ENCODE measurements at regions not wholly inside any gene's neighbourhood (a gene's known extent, or its start where the extent isn't known, plus 50 kb on each side); places are given as distances from the start of the nearest gene placed in this dataset.

GRCh38 chr10:78516756-78517155 lies 483.1 kb downstream of the RPS24 start:
- no peak for DNase-seq (ENCODE audit: low read depth)

DNA sequence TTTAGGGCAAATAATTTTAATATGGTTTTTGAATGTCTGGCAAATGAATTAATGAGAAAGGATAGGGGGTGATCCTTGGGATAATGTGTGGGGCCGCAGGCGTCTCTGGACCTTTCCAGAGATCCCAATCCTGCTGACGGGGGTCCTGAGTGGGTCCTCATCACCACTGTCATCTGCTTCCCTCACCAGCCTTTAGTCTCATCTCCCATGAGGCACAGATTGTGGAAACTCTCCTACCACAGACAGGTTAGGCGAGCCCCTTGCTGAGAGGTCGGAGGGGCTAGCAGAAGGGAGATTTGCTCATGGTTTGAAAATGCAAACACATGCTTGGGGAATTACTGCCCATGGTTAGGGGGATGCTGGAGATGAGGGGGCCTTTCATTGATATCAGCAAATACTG lies 484.6 kb downstream of the RPS24 start:
- no peak for DNase-seq (ENCODE audit: low read depth)

GRCh38 chr10:78520737-78521430 lies 487.2 kb downstream of the RPS24 start:
- DNase-seq (ENCODE audit: low read depth) = peak; percentile 67

DNA sequence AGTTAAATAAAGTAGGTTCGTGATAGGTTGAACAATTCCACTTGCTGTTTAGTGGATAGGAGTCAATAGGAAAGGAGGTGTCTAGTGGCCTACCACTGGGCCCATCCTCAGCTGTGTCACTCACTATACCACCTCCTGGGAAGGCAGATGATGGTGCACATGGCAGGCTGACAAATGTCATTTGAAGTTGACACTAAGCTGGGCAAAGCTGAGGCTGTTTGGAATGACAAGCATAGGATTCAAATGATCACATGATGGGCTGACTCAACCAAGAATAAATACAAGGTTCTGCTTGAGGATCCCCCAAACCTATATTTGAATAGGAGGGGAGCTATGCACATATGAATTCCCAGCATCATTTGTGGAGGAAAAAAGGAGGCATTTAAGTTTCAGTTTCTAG lies 489.8 kb downstream of the RPS24 start:
- no peak for DNase-seq (ENCODE audit: low read depth)

DNA sequence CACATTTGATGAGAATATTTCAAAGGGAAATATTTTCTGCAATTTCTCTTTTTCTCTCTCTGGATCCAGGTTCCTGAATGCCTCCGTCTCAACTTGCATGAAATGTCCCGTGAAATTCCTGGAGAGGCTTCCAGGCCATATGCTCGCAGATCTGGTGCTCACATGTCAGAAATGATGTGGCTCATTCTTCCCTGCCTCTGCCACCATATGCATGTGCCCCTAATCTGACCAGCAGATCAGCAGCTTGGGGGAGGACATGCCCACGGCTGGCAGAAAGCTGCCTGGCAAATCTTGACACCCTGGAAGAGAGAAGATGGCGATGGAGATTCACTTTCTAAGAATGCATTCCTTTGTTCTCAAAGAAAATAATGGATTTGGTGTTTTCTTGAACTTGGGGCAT lies 490.7 kb downstream of the RPS24 start:
- no peak for DNase-seq (ENCODE audit: low read depth)

- DNase-seq (ENCODE audit: low read depth) = no peak
Observed at GRCh38 chr10:78524941-78525340, 491.3 kb downstream of the RPS24 start.

GRCh38 chr10:78526347-78526746 lies 492.7 kb downstream of the RPS24 start:
- no peak for DNase-seq (ENCODE audit: low read depth)

GRCh38 chr10:78527296-78527695 lies 493.6 kb downstream of the RPS24 start:
- no peak for DNase-seq (ENCODE audit: low read depth)

GRCh38 chr10:78528749-78529204 lies 495.1 kb downstream of the RPS24 start:
- no peak for DNase-seq (ENCODE audit: low read depth)

DNA sequence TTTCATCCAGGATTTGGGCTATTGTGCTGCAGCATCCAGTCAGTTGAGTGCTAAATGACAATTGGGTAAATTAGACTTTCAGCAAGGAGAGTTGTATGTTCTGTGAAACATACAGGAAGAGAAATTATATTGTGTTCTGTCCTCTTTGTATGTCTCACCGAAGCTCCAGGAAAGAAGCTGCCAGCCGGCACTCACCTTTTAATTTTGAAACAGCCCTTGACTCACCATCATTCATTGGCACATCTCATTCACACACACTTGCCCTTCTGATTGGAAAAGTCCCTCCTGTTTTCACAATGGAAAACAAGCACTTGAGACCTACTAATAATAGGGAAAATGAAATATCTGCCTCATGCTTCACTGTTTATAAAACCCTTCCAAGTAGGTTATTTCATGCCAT lies 495.6 kb downstream of the RPS24 start:
- DNase-seq (ENCODE audit: low read depth) = no peak

- no peak for DNase-seq (ENCODE audit: low read depth)
Observed at GRCh38 chr10:78531088-78531487, 497.4 kb downstream of the RPS24 start.

- DNase-seq (ENCODE audit: low read depth) = no peak
Observed at GRCh38 chr10:78532480-78533042, 498.9 kb downstream of the RPS24 start.

DNA sequence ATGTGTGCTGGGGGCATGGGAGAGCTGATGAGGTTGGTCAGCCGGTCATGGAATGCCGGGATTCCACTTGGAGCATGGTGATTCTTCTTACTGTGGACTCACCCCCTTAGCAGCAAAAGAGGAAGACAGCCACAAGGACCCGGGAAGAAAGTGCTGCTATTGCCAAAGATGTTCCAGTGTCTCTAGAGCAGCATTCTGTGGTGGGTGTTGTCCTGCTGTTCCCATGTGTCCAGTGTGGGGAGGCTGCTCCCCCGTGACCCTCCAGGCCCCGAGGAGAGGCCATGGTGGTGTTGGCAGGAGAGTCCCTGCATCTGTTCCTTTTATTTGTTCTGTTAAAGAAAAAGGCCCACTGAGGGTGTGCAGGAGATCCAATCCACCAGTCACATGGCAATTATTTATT lies 499.4 kb downstream of the RPS24 start:
- no peak for DNase-seq (ENCODE audit: low read depth)

DNA sequence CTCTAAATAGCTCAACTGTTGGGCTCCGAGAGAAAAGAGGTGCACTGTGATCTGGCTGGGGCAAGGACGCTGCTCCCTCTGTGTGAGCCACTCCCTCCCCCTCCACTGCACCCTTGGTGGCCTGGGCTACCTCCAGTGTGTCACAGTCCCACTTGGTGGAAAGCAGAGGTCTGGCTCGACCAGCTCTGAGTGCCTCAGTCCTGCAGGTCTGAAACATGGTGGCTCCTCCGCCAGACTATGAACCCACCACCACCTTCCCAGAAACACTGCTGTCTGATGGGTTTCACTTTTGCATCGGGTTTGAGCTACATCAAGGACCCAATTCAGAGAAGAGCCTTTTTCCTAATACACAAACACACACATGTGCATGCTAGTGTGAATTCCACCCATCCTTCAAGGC lies 500.1 kb downstream of the RPS24 start:
- DNase-seq (ENCODE audit: low read depth) = no peak

DNA sequence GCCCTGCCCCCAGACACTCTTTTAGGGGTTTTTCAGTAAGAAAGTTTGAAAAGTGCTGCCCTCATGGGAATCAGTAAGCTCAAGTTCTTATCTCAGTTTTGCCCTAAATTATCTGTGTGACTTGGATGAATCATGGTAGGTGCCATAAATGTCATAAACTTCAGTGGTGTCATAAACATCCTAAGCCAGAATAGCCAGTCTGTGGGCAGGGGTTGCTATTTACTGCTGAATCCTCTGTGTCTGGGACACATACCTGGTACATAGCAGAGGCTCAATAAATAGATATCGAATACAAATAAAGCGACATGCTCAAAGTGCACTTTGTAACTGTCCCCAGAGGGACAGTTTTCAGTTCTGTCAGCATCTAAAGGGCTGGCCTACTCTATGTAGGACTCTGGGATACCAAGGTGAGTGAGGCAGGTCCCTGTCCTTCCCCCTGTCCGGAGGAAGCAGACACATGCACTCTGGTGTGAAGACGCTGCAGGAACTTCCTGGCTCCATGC lies 502.1 kb downstream of the RPS24 start:
- DNase-seq (ENCODE audit: low read depth) = no peak

DNA sequence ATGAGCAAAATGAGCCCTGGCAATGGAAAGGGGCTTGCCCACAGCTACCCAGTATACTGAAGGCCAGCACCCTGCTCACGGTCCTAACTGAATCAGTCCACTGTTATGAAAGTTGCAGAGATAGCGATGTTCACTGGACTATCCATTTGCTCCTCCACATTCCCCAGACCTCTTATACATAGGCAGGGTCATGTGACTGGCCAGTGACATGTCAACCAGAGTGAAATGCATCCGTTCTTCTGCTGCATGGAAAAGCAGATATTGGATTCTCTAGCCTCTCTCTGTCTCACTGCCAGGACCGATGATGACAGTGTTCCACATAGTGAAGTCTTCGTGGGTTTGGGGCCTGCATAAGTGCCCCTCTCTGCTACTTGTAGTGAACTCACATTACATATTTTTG lies 503.4 kb downstream of the RPS24 start:
- no peak for DNase-seq (ENCODE audit: low read depth)

- no peak for DNase-seq (ENCODE audit: low read depth)
Observed at GRCh38 chr10:78539247-78539766, 505.6 kb downstream of the RPS24 start.

DNA sequence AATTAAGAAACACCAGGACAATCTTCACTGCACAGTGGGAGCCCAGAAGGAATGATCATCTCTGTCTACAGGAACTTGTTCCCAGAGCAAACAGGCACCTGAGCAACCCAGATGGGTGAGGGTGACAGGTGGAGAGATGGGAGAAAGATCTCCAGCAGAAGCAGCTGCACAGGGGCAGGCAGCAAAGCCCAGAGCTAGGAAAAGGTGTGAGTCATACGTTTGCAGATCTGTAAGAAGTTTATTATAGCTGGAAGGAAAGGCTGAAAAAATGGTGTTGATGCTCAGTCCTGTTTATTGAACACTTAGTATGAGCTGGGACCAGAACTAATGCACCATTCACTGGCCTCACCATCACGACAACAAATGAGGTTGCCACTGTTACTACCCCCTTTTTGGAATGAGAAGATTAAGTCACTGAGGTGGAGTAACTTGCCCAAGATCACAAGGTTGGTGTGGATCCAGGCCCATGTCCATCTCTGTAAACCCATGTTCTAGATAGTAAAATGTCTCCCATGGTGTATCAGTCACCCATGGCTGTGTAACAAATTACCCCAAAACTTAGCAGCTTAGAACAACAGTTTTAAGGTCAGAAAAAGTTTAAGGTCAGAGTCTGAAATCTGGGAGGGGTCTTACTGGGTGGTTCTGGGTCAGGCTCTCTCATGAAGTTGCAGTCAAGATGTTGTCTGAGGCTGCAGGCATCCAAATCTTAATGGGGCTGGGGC lies 506.9 kb downstream of the RPS24 start:
- peak; percentile 14 for DNase-seq (ENCODE audit: low read depth)

- DNase-seq (ENCODE audit: low read depth) = no peak
Observed at GRCh38 chr10:78541481-78542140, 507.9 kb downstream of the RPS24 start.

- DNase-seq (ENCODE audit: low read depth) = no peak
Observed at GRCh38 chr10:78542141-78542489, 508.5 kb downstream of the RPS24 start.

DNA sequence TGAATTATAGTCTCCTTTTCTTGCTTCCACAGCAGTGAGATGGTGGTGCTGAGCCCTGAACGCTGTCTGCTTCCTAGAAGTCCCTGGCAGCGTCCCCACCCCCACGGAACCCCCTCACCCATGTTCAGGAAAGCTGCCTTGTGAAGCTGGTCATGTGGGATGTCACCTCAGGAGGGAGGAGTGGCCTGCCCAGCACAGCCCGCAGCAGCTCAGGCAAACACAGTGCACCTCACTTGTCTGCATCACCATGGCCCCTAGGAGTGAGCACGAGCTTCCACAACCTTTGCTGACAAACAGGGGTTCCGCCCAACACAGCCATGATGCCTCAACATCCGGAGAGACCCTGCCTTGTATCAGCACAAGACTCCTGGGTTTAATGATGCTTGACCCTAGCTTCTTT lies 508.9 kb downstream of the RPS24 start:
- no peak for DNase-seq (ENCODE audit: low read depth)

DNA sequence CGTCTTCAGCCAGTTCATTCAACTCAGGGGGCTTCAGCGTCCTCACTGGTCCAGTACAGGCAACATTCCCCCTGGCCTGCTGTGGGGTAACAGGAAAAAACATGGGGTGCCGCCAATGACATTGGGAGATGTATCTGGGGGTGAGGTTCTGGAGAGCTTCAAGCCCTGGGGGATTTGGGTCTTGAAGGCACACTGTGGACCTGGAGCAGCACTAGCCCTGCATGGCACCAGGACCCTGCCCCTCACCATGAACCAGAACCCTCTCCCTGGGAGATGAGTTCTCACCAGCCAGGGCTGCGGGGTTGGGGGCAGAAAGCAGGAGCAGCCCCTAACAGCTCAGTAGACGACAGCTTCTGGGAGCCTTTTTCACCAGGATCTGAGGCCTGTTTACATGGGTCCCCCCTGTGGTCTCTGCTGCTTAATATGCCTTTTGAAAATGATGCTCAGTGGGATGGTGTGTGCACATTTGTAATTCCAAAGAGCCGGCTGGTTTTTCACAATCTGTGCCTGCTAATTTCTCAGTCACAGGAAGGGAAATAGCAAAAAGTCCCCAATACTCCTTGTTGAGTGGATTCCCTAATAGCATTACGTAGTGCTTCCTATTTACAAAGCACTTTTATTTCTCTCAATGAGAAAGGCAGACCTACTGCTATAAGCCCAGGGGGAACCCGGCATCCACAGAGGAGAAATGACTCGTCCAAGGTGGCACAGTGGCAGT lies 509.5 kb downstream of the RPS24 start:
- DNase-seq (ENCODE audit: low read depth) = no peak

Measured in renal cortical epithelial cell (primary cell).